DMS153 treated with DMSO at 0.1 percent for 48 hours (cell line): ENCODE measurements at regions not wholly inside any gene's neighbourhood (a gene's known extent, or its start where the extent isn't known, plus 50 kb on each side); places are given as distances from the start of the nearest gene placed in this dataset.
"Not testable (repeated sequence)": the region's sequence is repeated elsewhere in the genome, so short reads cannot be mapped to it uniquely, and the experiment has no call there.

ENCODE experiments used
- DNase-seq: peaks from one replicate; lab custom pipeline; 2025; ENCODE audit not compliant: unreplicated experiment; lab: John Stamatoyannopoulos, UW

- DNase-seq = no peak
Observed at GRCh38 chr17:83202002-83203000, 122.9 kb downstream of the METRNL start.

GRCh38 chr17:83203073-83203471, 123.7 kb downstream of the METRNL start:
- DNase-seq = no peak

- DNase-seq = no peak
Observed at GRCh38 chr17:83203472-83204221, 124.2 kb downstream of the METRNL start.

GRCh38 chr17:83204230-83204725, 124.9 kb downstream of the METRNL start:
- no peak for DNase-seq

GRCh38 chr17:83204736-83205386, 125.5 kb downstream of the METRNL start:
- DNase-seq = not testable (repeated sequence)

GRCh38 chr17:83205387-83206035, 126.1 kb downstream of the METRNL start:
- DNase-seq = not testable (repeated sequence)

- not testable (repeated sequence) for DNase-seq
Observed at GRCh38 chr17:83206036-83206394, 126.6 kb downstream of the METRNL start.

GRCh38 chr17:83206819-83207588, 127.6 kb downstream of the METRNL start:
- not testable (repeated sequence) for DNase-seq

GRCh38 chr17:83247001-83247400, 167.6 kb downstream of the METRNL start:
- not testable (repeated sequence) for DNase-seq
